ENCODE measurements at regions not wholly inside any gene's neighbourhood (a gene's known extent, or its start where the extent isn't known, plus 50 kb on each side); places are given as distances from the start of the nearest gene placed in this dataset.

- no peak overlapping the region for H3K14ac ChIP-seq (ENCODE audit: insufficient read depth, low read length)
- no peaks in the 10 kb centered on the region for H3K23me2 ChIP-seq (ENCODE audit: insufficient read length, low read depth, low read length, poor library complexity, severe bottlenecking)
- H3K56ac ChIP-seq (ENCODE audit: insufficient read length, low read depth, low read length): no peak overlapping the region
- H2BK15ac ChIP-seq (ENCODE audit: low read depth, low read length): no peak overlapping the region
- H3K36me3 Mint-ChIP-seq (ENCODE audit: insufficient read depth in 1 of 3, low read depth in 3 of 3): no peaks in the 10 kb centered on the region
- H3K27me3 ChIP-seq (ENCODE audit: insufficient read depth, low read length): no peaks in the 10 kb centered on the region
- H2BK20ac ChIP-seq (ENCODE audit: low read depth, low read length, poor library complexity, severe bottlenecking): no peak overlapping the region
- H4K20me1 ChIP-seq (ENCODE audit: control insufficient read depth, insufficient read depth, insufficient read length): no peaks in the 10 kb centered on the region
- H3T11ph ChIP-seq (ENCODE audit: low read length): no peak overlapping the region
- H2AFZ ChIP-seq (ENCODE audit: low read length): no peak overlapping the region
- no peak overlapping the region for H3K4me2 ChIP-seq (ENCODE audit: insufficient read depth, insufficient read length, low read length)
- TF ChIP-seq CTCF (conservative IDR thresholded peaks at IDR 0.05): no peak
- H3K9ac ChIP-seq (ENCODE audit: extremely low read depth, insufficient read length, low read length): no peak overlapping the region
- H3K79me1 ChIP-seq (ENCODE audit: insufficient read depth, low read depth, low read length, poor library complexity, severe bottlenecking): no peaks in the 10 kb centered on the region
- no peak overlapping the region for H4K8ac ChIP-seq (replicated peaks; ENCODE audit: insufficient read length, low read depth, low read length)
- no peaks in the 10 kb centered on the region; the same call in 1 of the 2 replicates for H3K4me1 ChIP-seq (ENCODE audit: insufficient read depth, low read length)
- no peak overlapping the region for H3K27ac ChIP-seq (ENCODE audit: insufficient read length, low read depth, low read length)
- WGBS (ENCODE audit: extremely low coverage, insufficient read length, low lambda C conversion rate): no CpG with 5 or more reads among the region's 5 CpGs
- H3K4me3 Mint-ChIP-seq: no peak overlapping the region
- no peak overlapping the region for H3K18ac ChIP-seq (ENCODE audit: insufficient read length, low read depth, low read length)
- H2BK12ac ChIP-seq (ENCODE audit: insufficient read length, low read depth, low read length): no peak overlapping the region
- H3K9me3 Mint-ChIP-seq: no peaks in the 10 kb centered on the region
- H4K91ac ChIP-seq (ENCODE audit: insufficient read length, low read depth, low read length): no peak overlapping the region
- no peak overlapping the region for H3K23ac ChIP-seq (ENCODE audit: insufficient read length, low read depth, low read length)
- no peak overlapping the region for H3K4ac ChIP-seq (ENCODE audit: low read depth, low read length)
- H4K5ac ChIP-seq (ENCODE audit: insufficient read length, low read depth, low read length): no peak overlapping the region
- no peak for DNase-seq
- H3K79me2 ChIP-seq (ENCODE audit: insufficient read depth, low read length): no peaks in the 10 kb centered on the region
- H3K27ac Mint-ChIP-seq: no peak overlapping the region
- H3K27me3 Mint-ChIP-seq (ENCODE audit: low read depth): no peaks in the 10 kb centered on the region
- no peak overlapping the region for H2BK5ac ChIP-seq (ENCODE audit: insufficient read length, low read length)
- no peaks in the 10 kb centered on the region for H3K9me3 ChIP-seq (ENCODE audit: control insufficient read depth, low read depth, low read length)
- H2AK5ac ChIP-seq (ENCODE audit: insufficient read length, low read length): no peak overlapping the region
- no peaks in the 10 kb centered on the region for H3K4me1 Mint-ChIP-seq
- no peak overlapping the region for H2BK120ac ChIP-seq (ENCODE audit: low read depth, low read length, poor library complexity, severe bottlenecking)
These were observed 355.8 kb downstream of the AMY1C start for GRCh38 chr1:104105465-104105864.

Measured in H9 (cell line).